Jurkat, Clone E6-1 (cell line): ENCODE measurements at regions not wholly inside any gene's neighbourhood (a gene's known extent, or its start where the extent isn't known, plus 50 kb on each side); places are given as distances from the start of the nearest gene placed in this dataset.

Source experiments
- DNase-seq: peaks from one replicate; pipeline ENCODE4 v3.0.0-alpha.2; 2011; ENCODE audit warnings: low read depth, low spot score
- H3K4me3 ChIP-seq: 2 replicates; pipeline ENCODE4 v1.5.1; 2011; ENCODE audit warnings: mild to moderate bottlenecking, low read length, control low read depth, moderate library complexity

DNA sequence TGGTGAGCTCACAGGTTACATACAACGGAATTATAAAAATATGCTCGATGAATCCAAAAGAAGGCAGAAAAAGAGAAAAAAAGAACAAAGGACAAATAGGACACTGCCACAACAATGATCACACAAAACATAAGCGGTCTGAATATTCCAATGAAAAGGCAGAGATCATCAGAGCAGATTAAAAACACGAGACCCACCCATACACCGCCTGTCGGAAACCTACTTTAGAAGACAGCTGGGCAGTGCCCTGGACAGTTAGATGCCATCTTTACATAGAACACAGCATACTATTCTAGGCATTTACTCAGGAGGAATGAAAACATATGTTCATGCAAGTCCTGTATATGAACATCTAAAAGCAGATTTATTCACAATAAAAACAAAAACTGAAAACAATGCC lies 204.1 kb downstream of the TTLL2 start:
- no peak for DNase-seq
- H3K4me3 ChIP-seq = no peak overlapping the region

DNA sequence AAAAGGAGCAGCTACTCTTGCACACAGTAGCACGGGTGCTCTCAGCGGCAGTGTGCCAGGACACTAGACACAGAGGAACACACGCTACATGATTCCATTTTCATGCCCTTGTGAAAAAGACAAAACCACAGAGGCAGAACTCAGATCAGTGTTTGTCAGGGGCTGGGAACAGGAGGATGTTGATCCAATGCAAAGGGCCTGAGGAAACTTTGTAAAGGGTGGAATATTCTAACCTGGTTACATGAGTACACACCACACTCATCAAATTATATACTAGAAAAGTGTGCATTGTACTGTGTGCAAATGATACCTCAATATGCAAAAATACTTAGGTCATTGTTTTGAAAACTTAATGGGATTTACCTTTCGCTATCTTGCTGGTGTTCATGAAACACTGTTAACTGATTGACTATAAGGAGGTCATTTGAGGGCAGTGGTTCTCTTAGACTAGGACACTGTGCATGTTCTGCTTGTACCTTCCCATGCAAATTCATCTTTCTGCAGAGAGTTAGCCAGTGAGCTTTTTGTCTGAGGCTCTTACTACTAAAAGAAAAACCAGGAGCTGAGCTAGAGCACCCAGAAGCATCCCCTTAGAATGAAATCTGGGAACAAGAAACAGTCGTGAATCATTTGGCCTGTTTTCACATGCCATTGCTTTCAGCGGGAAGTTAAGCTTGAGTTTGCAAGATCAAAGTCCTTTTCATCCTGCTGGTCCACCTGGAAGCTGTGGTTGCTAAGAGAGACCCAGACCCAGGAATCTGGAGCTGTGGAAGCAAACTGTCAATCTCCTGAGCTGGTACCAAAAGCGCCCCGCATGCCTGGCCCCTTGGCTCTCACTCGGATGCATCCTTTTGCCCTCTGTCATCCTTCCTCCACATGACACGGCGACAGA lies 204.8 kb downstream of the TTLL2 start:
- no peak overlapping the region for H3K4me3 ChIP-seq
- no peak for DNase-seq

GRCh38 chr6:167530951-167531350 lies 206.1 kb downstream of the TTLL2 start:
- DNase-seq = no peak
- no peak overlapping the region for H3K4me3 ChIP-seq

DNA sequence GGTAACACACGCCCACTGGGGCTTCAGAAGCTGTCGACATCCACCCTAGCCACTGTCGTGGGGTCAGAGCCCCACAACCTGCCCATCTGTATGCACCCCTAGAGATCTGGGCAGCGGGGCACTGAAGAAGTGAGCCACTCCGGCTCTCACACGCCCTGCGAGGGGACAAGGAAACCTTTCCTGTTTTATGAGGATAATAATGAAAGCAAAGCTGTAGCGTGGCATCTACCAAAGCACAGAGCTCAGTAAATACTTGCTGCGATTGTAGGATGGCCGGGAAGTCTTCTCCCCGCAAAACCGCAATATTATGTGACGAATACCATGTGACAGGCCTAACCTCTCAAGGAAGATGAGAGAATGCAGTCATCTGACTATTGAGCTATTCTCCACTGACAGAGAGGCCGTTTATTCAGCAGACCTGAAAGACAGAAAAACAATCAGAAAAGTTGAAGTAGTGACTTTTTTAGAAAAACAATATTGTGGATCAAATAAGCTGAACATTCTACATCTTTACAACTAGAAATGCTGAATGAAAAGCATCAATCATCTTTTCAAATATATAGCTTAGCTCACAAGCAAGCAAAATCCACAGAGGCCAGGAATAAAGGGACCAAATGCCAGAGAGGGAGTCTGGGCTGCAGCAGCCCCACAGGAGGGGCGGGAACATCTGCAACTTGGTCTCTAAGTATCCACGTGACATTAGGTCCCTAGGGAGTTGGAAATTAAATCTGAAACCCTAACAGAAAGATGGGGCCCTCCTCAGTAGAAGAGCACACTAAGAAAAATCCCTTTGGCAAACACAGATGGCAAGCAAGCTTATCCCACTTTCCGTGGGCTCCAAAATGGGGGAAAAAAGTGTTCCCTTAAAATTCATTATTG lies 207.8 kb downstream of the TTLL2 start:
- H3K4me3 ChIP-seq = no peak overlapping the region; the same call in 1 of the 2 replicates

GRCh38 chr6:167533851-167534250 lies 209.0 kb downstream of the TTLL2 start:
- H3K4me3 ChIP-seq = no peak overlapping the region
- no peak for DNase-seq

More for the DNA sequence above, 207.8 kb downstream of the TTLL2 start:
- DNase-seq = peak; percentile 30

- DNase-seq = no peak
- H3K4me3 ChIP-seq = no peak overlapping the region
Measured at GRCh38 chr6:167537816-167538215, 212.9 kb downstream of the TTLL2 start.

DNA sequence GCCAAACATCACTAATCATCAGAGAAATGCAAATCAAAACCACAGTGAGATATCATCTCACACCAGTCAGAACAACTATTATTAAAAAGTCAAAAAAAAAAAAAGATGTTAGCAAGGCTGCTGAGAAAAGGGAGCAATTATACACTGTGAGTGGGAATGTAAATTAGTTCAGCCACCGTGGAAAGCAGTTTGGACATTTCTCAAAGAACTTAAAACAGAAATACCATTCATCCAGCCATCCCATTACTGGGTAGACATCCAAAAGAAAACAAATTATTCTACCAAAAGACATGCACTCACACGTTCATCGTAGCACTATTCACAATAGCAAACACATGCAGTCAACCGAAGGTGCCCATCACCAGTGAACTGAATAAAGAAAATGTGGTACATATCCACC lies 213.9 kb downstream of the TTLL2 start:
- no peak overlapping the region for H3K4me3 ChIP-seq
- no peak for DNase-seq

GRCh38 chr6:167540796-167541195 lies 215.9 kb downstream of the TTLL2 start:
- no peak overlapping the region for H3K4me3 ChIP-seq
- DNase-seq = no peak

DNA sequence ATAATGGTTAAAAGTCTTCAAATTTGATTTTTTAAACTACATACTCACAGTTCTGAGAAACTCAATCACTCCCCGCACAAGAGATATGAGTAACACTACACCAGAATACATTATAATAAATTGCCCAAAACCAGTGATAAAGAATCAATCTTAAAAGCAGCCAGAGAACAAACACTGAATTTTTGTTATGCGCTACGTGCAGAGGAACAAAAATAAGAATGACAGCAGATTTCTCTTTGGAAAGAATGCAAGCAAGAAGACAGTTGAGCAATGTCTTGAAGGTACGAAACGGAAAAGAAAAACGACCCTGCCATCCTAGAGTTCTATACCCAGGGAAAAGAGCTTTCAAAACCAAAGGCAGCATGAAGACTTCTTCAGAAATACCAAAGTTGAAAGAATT lies 216.7 kb downstream of the TTLL2 start:
- DNase-seq = no peak
- no peak overlapping the region for H3K4me3 ChIP-seq

GRCh38 chr6:167543602-167544497 lies 219.0 kb downstream of the TTLL2 start:
- H3K4me3 ChIP-seq = no peak overlapping the region
- no peak for DNase-seq

DNA sequence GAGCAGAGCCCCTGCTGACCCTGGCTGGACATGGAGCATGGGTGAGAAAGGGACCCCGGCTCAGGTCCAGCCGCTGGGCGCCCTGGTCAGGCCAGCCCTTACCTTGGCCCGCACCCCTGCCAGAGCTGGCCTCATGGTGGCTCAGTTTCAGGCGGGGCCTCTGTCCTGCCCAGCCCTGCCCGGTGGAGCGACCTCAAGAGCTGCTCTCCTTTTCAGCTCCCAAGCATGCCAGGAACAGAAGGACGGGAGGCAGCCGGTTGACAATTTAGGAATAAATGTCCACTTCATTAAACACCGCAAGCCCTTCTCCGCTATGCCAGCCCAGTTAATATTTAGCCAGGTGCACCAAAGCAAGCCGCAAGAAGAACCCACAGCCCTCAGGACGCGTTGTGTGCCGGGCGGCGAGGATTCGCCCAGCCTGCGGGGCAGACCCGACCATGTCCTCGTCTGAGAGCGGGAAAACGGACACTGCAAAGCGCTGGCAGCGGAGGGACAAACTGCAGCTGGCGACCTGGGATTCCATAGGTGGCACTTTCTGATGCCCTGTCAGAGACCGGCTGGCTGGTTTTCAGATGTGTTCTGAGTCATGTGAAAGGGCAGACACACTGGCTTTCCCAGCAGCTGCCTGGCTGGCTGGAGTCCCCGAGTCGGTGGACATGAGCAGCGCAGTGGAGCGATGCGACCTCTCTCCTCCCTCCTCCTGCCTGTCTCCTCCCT lies 221.9 kb downstream of the TTLL2 start:
- no peak for DNase-seq
- H3K4me3 ChIP-seq = no peak overlapping the region

DNA sequence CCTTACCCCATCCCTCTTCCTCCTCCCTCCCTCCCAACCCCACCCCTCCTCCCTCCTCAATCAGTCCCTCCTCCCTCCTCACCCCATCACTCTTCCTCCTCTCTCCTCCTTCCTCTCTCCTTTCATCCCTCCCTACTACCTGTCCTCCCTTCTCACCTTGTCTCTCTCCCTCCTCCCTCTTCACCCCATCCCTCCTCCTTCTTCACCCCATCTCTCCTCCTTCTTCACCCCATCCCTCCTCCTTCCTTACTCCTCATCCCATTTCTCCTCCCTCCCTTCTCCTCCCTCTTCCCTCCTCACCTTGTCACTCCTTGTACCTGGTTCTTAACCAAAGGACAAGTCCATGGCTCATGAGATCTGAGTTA lies 222.4 kb downstream of the TTLL2 start:
- H3K4me3 ChIP-seq = no peak overlapping the region
- no peak for DNase-seq

DNA sequence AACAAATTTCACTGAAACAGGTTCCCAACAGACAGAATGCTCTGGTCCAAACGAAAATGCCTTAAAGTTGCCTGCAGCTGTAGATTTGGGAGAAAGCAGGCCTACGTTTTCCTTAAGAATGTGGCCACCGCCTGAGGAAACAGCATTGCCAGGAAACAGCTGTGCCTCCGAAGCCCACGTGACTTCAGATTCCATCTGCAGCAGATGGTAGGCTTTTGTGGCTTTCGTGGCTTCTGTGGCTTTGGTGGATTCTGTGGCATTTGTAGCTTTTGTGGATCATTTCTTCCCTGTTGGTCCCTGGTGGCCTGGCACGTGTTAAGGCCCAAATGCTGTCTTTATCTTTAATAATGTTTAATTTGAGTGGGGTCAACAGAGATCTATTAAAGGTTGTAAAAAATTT lies 222.9 kb downstream of the TTLL2 start:
- DNase-seq = peak; percentile 60
- no peak overlapping the region for H3K4me3 ChIP-seq

- H3K4me3 ChIP-seq = no peak overlapping the region
- DNase-seq = no peak
Measured at GRCh38 chr6:167548451-167548850, 223.6 kb downstream of the TTLL2 start.

DNA sequence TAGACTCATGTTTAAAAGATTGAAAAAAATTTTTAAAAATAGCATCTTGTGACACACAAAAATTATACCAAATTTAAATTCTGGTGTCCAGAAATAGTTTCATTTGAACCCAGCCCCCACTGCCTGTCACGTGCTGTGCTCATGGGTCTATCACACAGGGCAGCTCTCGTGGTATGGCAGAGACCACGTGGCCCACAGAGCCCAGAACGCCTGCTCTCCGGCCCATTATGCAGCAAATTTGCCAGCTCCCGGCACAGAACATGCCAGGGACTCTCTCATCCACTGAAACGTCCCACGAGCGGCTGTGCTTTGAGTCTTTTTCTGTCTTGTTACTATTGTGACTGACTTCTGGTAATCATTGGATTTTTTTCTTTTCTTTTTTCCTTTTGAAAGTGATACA lies 224.3 kb downstream of the TTLL2 start:
- H3K4me3 ChIP-seq = no peak overlapping the region
- DNase-seq = no peak

- DNase-seq = no peak
- H3K4me3 ChIP-seq = no peak overlapping the region
Measured at GRCh38 chr6:167550941-167551627, 226.2 kb downstream of the TTLL2 start.

- H3K4me3 ChIP-seq = no peak overlapping the region
- DNase-seq = no peak
Measured at GRCh38 chr6:167551628-167552257, 226.9 kb downstream of the TTLL2 start.

- DNase-seq = no peak
- H3K4me3 ChIP-seq = no peak overlapping the region
Measured at GRCh38 chr6:167552258-167552630, 227.4 kb downstream of the TTLL2 start.
